GM13977 (cell line): ENCODE measurements at regions not wholly inside any gene's neighbourhood (a gene's known extent, or its start where the extent isn't known, plus 50 kb on each side); places are given as distances from the start of the nearest gene placed in this dataset.
"Not testable (repeated sequence)": the region's sequence is repeated elsewhere in the genome, so short reads cannot be mapped to it uniquely, and the experiment has no call there.

Experiments
- DNase-seq: peaks from one replicate; pipeline ENCODE4 v3.0.0; 2012; ENCODE audit warnings: low spot score
- in situ Hi-C: fragments of 300-500 bp; cut with MboI; formaldehyde crosslinking; loops from one replicate; pipeline ENCODE4 v1.12.0; 2022; ENCODE audit warnings: low sequenced_read_pairs, low pct_unique_long_range_greater_than_20kb, mixed read lengths, inconsistent platforms; ENCODE audit not compliant: unreplicated experiment
- TF ChIP-seq, protein P1 (sequence below): IDR thresholded peaks from 2 replicates; pipeline ENCODE4 v1.5.1; 2012; ENCODE audit warnings: mild to moderate bottlenecking, control low read depth; ENCODE audit not compliant: insufficient read depth; ENCODE audit errors: extremely low read depth, missing control alignments

DNA sequence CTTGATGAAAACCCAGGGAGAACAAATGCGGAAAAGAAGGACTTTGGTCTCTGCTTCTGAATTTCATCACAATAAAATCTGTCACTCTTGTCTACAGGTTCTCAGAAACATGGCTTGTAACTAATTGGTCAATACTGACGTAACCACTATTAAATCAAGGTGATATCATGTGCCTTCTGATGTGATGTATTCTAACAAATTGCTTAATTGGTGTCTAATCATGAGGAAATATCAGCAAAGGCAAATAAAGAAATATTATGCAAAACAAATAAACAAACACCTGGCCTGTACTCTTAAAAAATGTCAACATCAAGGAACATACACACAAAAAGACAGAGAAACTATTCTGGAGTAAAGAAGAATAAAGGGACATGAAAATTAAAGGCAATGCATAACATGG is 1165.0 kb downstream of the NXPH1 start:
- no peak for DNase-seq
- in situ Hi-C loops, result no loop called here

DNA sequence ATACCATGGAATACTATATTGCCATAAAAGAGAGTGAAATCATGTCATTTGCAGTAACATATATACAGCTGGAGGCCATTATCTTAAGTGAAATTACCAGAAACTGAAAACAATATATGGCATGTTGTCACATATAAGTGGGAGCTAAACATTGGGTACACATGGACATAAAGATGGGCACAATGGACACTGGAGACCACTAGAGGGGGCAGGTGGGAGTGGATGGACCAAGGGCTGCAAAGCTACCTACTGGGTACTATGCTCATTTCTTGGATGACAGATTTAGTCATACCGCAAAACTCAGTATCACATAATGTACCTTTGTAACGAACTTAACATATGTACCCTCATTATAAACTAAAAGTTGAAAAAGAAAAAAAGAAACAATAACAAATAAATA is 1167.6 kb downstream of the NXPH1 start:
- TF ChIP-seq, protein P1, sequence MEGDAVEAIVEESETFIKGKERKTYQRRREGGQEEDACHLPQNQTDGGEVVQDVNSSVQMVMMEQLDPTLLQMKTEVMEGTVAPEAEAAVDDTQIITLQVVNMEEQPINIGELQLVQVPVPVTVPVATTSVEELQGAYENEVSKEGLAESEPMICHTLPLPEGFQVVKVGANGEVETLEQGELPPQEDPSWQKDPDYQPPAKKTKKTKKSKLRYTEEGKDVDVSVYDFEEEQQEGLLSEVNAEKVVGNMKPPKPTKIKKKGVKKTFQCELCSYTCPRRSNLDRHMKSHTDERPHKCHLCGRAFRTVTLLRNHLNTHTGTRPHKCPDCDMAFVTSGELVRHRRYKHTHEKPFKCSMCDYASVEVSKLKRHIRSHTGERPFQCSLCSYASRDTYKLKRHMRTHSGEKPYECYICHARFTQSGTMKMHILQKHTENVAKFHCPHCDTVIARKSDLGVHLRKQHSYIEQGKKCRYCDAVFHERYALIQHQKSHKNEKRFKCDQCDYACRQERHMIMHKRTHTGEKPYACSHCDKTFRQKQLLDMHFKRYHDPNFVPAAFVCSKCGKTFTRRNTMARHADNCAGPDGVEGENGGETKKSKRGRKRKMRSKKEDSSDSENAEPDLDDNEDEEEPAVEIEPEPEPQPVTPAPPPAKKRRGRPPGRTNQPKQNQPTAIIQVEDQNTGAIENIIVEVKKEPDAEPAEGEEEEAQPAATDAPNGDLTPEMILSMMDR, result peak; percentile 10
- DNase-seq, result no peak
- in situ Hi-C loops, result no loop called here

More for the DNA sequence above, 1165.0 kb downstream of the NXPH1 start:
- TF ChIP-seq, protein P1, result no peak

DNA sequence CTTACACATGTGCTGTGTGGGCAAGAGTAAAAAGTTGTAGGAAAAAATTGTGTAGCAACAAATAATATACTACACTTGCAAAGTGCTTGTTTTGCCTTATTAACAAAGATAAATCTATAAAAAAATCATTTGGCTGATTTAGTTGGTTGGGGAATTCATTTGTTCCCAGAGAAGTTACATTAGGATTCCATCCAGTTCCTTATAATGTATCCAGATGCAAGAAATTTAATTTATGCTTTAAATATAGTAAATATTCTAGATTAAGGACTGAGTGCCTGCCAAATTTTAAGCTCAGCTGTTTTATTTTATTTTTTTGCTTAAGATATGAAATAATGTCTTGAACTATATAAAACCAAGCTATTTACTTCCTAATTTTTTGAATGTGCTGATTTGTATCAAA is 1169.9 kb downstream of the NXPH1 start:
- TF ChIP-seq, protein P1, result no peak
- in situ Hi-C loops, result no loop called here

DNA sequence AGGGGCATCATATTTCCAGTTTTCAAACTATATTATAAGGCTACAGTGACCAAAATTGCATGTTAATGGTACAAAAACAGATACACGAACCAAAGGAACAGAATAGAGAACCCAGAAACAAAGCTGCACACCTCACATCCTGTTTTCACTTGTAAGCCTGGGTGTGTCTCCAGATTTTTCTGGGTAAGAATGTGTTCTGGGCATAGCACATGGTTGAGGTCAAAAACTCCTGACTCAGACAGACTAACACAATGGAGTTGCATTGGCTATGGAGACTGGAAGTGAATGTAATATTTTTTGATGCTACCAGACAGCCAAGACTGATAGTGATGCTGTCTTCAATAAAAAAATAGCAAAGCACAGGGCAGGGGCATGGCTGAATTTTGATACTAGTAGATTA is 1175.2 kb downstream of the NXPH1 start:
- in situ Hi-C loops, result no loop called here
- DNase-seq, result no peak
- TF ChIP-seq, protein P1, result no peak

More for the DNA sequence above, 1169.9 kb downstream of the NXPH1 start:
- DNase-seq, result no peak

DNA sequence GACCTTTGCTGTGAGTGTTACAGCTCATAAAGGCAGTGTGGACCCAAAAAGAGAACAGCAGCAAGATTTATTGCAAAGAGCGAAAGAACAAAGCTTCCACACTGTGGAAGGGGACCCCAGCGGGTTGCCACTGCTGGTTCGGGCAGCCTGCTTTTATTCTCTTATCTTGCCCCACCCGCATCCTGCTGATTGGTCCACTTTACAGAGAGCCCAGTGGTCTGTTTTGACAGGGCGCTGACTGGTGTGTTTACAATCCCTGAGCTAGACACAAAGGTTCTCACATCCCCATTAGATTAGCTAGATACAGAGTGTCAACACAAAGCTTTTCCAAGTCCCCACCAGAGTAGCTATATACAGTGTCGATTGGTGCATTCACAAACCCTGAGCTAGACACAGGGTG is 1187.5 kb downstream of the NXPH1 start:
- DNase-seq, in situ Hi-C loops: not testable (repeated sequence)

DNA sequence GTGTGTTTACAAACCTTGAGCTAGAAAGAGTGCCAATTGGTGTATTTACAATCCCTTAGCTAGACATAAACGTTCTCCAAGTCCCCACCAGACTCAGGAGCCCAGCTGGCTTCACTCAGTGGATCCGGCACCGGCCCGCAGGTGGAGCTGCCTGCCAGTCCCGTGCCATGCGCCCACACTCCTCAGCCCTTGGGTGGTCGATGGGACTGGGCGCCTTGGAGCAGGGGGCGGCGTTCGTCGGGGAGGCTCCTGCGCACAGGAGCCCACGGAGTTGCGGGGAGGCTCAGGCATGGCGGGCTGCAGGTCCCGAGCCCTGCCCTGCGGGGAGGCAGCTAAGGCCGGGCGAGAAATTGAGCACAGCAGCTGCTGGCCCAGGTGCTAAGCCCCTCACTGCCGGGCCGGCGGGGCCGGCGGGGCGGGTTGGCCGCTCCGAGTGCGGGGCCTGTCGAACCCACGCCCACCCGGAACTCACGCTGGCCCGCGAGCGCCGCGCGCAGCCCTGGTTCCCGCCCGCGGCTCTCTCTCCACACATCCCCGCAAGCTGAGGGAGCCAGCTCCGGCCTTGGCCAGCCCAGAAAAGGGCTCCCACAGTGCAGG is 1188.0 kb downstream of the NXPH1 start:
- DNase-seq, in situ Hi-C loops: not testable (repeated sequence)

DNA sequence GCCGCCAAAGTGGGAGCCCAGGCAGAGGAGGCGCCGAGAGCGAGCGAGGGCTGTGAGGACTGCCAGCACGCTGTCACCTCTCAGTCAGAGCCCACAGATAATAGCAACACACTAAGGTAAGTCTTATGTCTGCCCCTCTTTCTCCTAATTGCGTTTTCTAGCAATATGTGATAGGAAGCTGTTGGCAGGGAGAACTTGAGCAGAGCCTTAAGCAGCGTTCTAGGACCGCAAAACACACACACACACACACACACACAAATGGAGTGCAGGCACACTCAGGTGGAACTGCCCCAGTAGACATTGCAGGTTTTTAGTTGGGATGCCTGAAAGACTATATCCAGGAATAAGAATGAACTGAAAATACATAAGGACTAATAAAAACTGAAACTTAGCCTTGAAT is 1188.5 kb downstream of the NXPH1 start:
- in situ Hi-C loops, result no loop called here
- no peak for DNase-seq
- TF ChIP-seq, protein P1, result no peak

DNA sequence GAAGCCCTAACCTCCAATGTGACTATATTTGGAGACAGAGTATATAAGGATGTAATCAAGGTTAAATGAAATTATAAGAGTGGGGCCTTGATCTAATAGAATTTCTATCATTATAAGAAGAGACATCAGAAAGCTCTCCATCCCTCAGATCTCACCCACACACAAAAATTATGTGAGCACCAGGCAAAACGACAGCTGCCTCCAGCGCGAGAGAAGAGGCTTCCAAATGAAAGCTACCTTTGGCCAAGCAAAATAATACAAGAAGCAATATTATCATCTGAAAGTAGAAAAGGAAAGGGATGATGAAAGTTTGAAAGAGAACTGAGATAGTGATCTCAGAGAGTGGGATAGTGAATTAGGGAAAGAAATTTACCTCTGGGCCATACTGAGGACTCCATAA is 1192.5 kb downstream of the NXPH1 start:
- no peak for DNase-seq
- TF ChIP-seq, protein P1, result no peak
- in situ Hi-C loops, result no loop called here
